ENCODE measurements at regions not wholly inside any gene's neighbourhood (a gene's known extent, or its start where the extent isn't known, plus 50 kb on each side); places are given as distances from the start of the nearest gene placed in this dataset.
"Not testable (repeated sequence)": the region's sequence is repeated elsewhere in the genome, so short reads cannot be mapped to it uniquely, and the experiment has no call there.

GRCh38 chr4:158958489-158959270 is 144.2 kb upstream of the RAPGEF2 start:
- no peak overlapping the region for H3K27ac ChIP-seq
- no peak for TF ChIP-seq CTCF (IDR thresholded peaks at IDR 0.05)
- DNase-seq (ENCODE audit: low spot score): no peak
- H3K4me3 ChIP-seq: no peak overlapping the region

DNA sequence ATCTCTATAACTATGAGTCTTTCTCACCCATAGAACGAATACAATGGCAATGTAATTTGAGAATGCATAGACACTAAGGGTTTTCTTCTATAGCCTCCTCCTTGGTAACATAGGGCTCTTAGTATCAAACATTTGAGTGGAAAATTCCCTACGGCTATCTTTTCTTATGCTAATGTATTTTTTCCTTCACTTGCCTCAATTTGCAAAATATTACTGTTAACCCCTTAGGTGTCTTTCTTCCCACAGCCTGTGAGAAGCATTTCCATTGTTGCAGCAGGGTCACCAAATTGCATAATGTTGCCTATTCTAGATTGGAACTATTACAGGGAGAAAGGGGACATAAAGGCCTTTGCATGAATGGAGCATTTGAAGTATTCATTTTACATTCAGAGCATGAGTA is 140.5 kb upstream of the RAPGEF2 start:
- DNase-seq (ENCODE audit: low spot score): no peak
- H3K27ac ChIP-seq: no peak overlapping the region

DNA sequence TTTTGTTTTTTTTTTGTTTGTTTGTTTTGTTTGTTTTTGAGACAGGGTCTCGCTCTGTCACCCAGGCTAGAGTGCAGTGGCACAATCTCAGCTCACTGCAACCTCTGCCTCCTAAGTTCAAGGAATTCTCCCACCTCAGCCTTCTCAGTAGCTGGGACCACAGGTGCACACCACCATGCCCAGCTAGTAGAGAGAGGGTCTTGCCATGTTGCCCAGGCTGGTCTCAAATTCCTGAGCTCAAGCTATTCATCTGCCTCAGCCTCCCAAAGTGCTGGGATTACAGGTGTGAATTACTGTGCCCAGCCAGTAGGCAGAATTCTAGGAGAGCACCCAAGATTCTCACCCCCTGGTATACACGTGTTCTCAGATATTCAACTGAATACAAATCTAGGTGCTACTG is 139.6 kb upstream of the RAPGEF2 start:
- not testable (repeated sequence) for H3K27ac ChIP-seq; H3K4me3 ChIP-seq; DNase-seq (ENCODE audit: low spot score)

More for the DNA sequence above, 140.5 kb upstream of the RAPGEF2 start:
- no peak overlapping the region for H3K4me3 ChIP-seq
- TF ChIP-seq CTCF (IDR thresholded peaks at IDR 0.05): no peak

- no peak for DNase-seq (ENCODE audit: low spot score)
- Histone ChIP-seq H3K4me3 (no peak overlapping the region), H3K27ac (no peak overlapping the region)
- no peak for TF ChIP-seq CTCF (IDR thresholded peaks at IDR 0.05)
Measured at GRCh38 chr4:158964114-158964727, 138.7 kb upstream of the RAPGEF2 start.

GRCh38 chr4:158964728-158965124 is 138.2 kb upstream of the RAPGEF2 start:
- no peak for TF ChIP-seq CTCF (IDR thresholded peaks at IDR 0.05)
- H3K27ac ChIP-seq: no peak overlapping the region
- no peak overlapping the region for H3K4me3 ChIP-seq
- no peak for DNase-seq (ENCODE audit: low spot score)

- Histone ChIP-seq H3K27ac (no peak overlapping the region), H3K4me3 (no peak overlapping the region)
- TF ChIP-seq CTCF (IDR thresholded peaks at IDR 0.05): no peak
- DNase-seq (ENCODE audit: low spot score): no peak
Measured at GRCh38 chr4:158965226-158965625, 137.7 kb upstream of the RAPGEF2 start.

DNA sequence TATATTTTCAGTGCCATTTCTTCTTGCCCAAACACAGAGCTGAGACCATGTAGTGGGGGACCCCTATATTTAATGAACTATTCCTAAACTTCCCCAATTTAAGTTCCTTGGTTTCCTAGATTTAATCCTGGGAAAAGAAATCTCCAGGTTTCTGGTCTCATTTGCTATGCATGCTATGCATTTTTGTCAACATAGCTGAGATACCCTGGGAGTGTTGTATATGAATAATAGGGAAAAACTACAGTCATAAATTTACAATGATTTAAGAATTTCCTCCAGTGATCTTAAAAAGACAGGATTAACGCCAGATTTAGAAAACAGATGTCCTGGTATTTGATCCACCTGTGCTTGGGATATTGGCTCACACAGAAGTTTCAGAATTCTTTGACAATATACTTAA is 136.8 kb upstream of the RAPGEF2 start:
- DNase-seq (ENCODE audit: low spot score): no peak
- H3K4me3 ChIP-seq: no peak overlapping the region
- no peak overlapping the region for H3K27ac ChIP-seq
- TF ChIP-seq CTCF (IDR thresholded peaks at IDR 0.05): no peak

All from coronary artery (tissue), 2 donors.